H1 (cell line): ENCODE measurements at regions not wholly inside any gene's neighbourhood (a gene's known extent, or its start where the extent isn't known, plus 50 kb on each side); places are given as distances from the start of the nearest gene placed in this dataset.

Experiments
- RAD21 ChIP-seq, 2 experiments: IDR thresholded peaks in 1 of 2; conservative IDR thresholded peaks in 1 of 2; 2 replicates each; pipeline ENCODE4 v1.6.1; 2011; ENCODE audit warnings: low read depth in 2 of 2, low read length in 2 of 2, improper control_type of control experiment in 1 of 2, inconsistent platforms in 1 of 2, mild to moderate bottlenecking in 1 of 2, moderate library complexity in 1 of 2
- ZNF274 ChIP-seq: IDR thresholded peaks from 2 replicates; pipeline ENCODE4 v1.7.0; 2012; ENCODE audit warnings: low read length, borderline replicate concordance; ENCODE audit errors: extremely low read depth
- TF ChIP-seq, protein P1 (sequence below): IDR thresholded peaks from 2 replicates; pipeline ENCODE4 v1.6.1; 2011; ENCODE audit warnings: low read depth, mild to moderate bottlenecking, low read length; ENCODE audit not compliant: insufficient read depth
- TF ChIP-seq, protein P2 (sequence below), 3 experiments: IDR thresholded peaks; 1 replicate in 2 of 3; 2 replicates in 1 of 3; pipeline versions ENCODE4 v1.5.1 to v1.6.1; 2011; ENCODE audit warnings: low read length in 3 of 3, mild to moderate bottlenecking in 3 of 3, inconsistent platforms in 2 of 3, low read depth in 1 of 3, moderate library complexity in 1 of 3; ENCODE audit not compliant: insufficient read depth in 1 of 3; ENCODE audit errors: control extremely low read depth in 1 of 3

DNA sequence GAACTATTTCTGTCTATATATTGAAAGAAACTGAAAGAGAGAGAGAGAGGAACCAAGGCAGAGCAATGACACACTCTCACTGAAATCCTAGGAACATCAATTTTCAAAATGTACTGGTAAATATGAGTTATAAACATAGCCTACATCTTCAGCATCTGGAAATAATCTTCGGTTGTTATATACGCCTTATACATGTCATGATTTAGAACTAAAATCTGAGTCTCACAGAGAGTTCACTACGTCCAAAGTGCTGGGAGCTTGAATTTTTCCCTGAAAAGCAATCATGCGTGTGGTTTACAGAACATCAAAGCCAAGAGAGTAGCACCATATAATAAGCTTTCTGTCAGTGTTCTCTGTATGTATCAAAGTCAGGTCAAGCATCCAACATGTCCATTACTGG lies 420.0 kb upstream of the CBLB start:
- TF ChIP-seq ZNF274: no peak
- TF ChIP-seq, protein P1, sequence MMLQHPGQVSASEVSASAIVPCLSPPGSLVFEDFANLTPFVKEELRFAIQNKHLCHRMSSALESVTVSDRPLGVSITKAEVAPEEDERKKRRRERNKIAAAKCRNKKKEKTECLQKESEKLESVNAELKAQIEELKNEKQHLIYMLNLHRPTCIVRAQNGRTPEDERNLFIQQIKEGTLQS: no peak
- TF ChIP-seq, protein P2, sequence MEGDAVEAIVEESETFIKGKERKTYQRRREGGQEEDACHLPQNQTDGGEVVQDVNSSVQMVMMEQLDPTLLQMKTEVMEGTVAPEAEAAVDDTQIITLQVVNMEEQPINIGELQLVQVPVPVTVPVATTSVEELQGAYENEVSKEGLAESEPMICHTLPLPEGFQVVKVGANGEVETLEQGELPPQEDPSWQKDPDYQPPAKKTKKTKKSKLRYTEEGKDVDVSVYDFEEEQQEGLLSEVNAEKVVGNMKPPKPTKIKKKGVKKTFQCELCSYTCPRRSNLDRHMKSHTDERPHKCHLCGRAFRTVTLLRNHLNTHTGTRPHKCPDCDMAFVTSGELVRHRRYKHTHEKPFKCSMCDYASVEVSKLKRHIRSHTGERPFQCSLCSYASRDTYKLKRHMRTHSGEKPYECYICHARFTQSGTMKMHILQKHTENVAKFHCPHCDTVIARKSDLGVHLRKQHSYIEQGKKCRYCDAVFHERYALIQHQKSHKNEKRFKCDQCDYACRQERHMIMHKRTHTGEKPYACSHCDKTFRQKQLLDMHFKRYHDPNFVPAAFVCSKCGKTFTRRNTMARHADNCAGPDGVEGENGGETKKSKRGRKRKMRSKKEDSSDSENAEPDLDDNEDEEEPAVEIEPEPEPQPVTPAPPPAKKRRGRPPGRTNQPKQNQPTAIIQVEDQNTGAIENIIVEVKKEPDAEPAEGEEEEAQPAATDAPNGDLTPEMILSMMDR (IDR thresholded peaks at IDR 0.05; ENCODE audit: control extremely low read depth in 1 of 3, insufficient read depth in 1 of 3, low read depth in 1 of 3, low read length in 3 of 3): no peak
- TF ChIP-seq RAD21 (IDR thresholded peaks at IDR 0.05 in 1 of 2, conservative IDR thresholded peaks at IDR 0.05 in 1 of 2; ENCODE audit: low read depth in 2 of 2, low read length in 2 of 2): no peak
